GM21515 (cell line): ENCODE measurements at regions not wholly inside any gene's neighbourhood (a gene's known extent, or its start where the extent isn't known, plus 50 kb on each side); places are given as distances from the start of the nearest gene placed in this dataset.

Experiments
- ATAC-seq: cut with Tn5 transposase; IDR thresholded peaks from one replicate; pipeline ENCODE4 v1.9.1; 2021; ENCODE audit not compliant: unreplicated experiment

DNA sequence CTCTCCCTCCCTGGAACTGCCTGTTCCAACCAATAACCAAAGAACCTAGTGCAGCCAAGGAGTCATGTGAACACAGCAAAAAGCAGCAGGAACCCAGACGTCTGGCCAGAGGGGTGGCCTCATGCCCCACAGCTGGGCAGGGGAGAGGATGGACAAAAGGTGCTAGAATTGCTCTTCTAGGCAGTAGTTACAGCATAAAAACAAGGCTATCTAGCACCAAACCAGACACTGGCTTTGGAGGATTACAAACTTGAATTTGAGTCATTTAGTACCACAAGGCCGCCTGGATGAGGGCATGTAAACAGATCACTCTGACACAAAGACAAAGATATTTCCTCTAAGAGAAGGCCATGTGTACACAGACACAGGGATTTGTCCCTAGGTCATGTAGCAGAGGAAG, 423.3 kb upstream of the MAF start:
- no peak for ATAC-seq

DNA sequence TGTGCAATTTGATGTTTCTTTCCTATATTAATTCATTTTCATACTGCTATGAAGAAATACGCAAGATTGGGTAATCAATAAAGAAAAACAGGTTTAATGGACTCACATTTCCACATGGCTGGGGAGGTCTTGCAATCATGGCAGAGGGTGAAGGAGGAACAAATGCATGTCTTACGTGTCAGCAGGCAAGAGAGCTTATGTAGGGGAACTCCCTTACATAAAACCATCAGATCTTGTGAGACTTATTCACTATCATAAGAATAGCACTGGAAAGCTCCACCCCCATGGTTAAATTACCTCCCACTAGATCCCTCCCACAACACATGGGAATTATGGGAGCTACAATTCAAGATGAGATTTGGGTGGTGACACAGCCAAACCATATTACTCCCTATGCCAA, 418.9 kb upstream of the MAF start:
- no peak for ATAC-seq

DNA sequence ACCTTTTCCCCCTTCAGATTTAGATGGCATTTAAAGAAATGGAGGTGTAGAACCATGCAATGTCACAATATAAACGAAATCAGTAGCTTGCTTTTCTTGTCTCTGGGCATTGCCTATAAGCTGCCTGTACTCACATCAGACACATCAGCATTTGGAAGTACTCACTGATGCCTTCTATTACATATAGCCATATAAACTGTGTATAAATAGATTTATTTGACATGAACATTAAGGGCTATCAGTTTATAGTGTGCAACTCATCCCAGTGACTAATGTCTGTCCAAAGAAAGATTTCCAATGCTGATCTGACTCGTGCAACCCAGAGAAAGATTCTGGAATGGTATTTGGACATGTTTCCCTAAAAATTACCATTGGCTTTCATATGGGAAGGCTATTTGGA, 417.9 kb upstream of the MAF start:
- ATAC-seq: no peak

DNA sequence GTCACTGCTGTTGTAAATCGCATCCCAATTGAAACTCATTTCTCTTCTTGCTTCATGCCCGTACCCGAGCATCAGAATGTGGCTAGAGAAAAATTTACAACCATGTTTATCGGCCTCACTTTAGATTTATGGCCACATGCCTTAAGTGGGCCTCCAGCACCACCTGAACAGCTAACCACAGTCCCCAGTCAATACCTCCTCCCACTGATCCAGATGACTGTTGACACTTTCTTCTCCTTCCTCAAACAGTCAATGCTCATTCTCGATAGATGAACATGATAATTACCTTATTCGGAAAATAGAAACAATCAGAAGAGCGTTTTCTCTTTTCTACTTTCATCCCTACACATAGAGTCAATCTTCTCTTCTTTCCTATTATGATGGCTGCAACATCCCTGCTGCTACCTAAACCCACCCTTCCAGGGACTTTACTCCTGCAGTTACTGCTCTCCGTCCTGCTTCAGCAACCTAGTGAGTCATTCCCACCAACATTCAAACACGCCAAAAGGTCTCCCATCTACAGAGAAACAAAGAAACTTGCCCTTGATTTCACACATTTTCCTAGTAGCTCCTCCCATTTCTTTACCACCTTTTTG, 416.3 kb upstream of the MAF start:
- ATAC-seq: no peak

DNA sequence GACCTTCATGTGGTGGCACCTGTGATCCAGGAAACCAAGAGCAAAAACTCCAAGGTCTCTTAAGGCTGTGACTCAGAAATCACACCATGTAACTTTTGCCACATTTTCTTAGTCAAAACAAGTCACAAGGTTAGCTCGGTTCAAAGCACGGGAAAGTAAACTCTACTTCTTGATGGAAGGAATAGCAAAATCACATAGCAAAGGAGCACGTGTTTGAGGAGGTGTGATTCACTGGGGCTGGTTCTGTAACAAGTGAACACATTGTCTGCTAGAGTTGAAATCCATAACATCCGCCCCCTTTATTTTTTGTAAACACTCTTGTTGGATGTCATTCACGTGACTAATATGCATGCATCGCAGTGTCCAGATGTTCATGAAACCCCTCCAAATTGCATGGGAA, 415.0 kb upstream of the MAF start:
- no peak for ATAC-seq

DNA sequence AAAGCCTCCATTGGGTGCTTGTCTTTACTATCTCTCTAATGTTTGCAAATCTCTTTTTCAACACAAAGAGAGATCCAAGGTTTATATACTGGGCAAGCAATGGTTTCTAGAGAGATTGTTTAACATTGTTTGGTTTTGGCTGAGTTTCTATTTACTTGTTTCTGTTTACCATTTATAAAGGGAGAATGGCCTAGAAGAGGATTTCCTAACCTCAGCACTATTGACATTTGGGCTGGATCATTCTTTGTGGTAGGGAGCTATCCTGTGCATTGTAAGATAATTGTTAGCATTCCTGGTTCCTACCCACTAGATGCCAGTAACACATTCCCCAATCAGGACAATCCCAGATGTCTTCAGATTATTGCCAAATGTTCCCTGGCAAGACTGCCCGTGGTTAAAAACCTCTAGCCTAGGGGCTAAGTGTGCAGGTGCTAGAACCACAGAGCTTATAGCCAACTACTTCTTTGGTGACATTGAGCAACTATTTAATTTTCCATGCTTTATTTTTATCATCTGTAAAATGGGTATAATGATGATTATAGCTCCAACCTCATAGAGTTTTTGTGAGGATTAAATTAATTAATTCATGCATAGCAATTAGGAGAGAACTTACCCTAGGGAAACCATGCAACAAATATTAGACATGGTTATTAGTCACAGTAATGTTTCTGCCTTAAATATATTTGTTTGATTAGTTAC, 413.9 kb upstream of the MAF start:
- no peak for ATAC-seq

DNA sequence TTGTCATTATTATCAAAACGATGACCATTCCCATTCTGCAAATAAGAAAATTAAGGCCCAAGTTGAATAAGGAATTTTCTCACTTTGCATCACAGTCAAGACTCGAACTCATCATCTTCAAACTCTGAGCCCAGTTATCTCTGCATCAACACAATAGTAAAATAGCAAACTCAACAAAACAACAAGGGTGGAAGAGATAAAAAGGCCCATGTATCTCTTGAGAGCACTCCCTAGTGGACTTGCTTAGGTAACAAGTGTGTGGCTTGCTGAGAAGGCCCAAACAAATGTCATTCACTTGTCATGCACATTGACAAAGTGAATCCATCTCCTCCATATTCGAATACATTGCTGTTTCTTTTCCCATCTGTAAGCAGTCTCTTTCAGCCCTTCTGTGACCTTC, 412.0 kb upstream of the MAF start:
- no peak for ATAC-seq

DNA sequence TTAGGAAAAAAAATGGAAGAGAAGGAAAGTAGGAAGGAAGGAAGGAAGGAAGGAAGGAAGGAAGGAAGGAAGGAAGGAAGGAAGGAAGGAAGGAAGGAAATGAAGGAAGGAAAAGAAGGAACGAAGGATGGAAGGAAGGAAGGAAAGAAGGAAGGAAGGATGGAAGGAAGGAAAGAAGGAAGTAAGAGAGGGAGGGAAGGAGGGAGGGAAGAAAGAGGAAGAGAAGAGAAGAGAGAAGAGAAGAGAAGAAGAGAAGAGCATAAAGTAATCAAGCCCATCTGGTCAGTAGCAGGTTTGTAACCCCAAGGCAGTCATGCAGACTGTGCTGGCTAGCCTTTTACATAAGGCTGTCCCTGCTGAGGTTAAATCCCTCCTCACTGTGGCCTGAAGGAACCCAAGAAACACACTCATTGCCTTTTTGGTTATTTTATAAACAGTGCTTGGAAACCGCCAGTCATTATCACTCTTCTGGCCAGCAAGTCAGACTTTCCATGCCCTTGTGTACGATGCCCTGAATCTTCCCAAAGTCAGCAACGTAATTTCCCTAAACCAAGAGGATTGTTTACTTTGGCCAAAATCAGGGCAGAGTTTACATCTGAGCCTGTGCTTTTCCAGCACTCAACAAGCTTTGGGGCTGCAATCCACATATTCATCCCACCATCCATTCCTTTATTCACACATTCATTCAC, 409.6 kb upstream of the MAF start:
- ATAC-seq: no peak

DNA sequence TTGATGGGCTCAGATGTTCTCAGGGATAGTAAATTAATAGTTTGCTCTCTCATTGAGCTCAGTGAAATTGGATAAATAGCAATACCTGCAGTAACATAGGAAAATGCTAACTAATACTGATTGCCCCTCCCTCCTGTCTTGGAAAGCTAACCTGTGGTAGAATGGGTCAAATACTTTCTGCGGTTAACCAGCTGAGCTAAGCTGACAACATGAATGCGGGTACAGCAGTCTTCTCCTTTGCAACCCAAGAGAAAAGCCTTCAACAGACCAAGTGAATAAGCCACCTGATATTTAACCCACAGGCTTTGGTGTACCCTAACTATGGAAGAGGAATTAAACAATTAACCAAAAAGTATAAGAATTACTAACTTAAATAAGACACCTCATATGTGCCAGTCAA, 408.3 kb upstream of the MAF start:
- no peak for ATAC-seq

DNA sequence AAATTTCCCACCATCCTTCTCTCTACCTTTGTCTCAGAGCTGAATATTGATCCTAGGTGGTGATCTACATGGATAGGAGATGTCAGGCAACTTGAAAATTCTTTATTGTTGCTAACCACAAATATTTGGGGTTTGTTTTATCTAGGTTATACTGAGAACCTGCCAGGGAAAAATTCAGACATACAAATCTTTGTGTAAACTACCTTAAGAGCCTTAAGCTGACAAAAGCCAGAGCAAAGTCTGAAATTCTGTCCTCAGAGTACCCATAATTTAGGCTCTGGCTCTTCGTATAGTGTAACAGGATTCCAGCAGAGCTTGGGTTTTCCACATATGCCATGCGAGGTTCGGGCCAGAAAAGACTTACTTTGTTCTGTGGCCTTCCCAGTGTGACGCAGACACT, 406.7 kb upstream of the MAF start:
- no peak for ATAC-seq

DNA sequence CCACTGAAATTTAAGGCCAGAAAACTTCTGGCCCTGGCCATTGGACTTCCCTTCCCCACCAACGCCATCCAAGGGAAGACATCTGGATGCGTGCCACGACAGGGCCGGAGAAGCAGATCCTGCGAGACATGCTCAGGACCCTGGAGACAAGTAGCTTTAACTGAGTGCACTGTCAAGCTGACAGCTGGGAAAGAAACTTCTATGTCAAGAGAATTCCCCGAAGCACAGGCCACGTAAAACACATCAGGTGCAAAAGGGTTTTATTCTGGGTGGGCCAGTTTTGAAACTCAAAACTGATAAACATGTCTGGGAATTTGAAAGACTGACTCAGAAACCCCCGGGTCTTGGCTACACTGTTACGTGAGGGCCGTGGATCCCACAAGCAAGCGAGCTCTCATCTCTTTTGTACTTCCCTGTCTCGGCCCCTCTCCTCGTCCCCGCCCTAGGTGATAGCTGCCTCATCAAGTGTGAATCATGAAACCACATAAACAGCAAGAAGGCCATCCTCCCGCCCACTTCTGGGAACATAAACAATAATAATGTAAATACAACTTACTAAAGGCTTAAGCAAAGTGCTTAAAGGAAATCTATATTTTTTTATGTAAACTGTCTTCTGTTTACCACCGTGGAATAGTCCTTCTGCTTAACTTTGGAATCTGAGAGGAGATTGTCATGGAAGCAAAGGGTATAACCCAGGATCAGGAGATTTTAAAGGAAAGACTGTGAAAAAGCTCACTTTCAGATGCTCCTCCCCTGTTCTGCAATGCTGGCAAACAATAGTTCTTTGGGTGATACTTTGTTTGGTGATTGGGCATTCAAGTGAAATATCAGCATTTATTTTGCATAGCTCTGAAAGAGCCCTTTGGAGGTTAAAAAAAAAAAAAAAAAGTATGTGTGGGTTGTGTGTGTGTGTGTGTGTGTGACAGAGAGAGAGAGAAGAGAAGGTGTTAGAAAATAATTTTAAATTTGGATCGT, 406.0 kb upstream of the MAF start:
- no peak for ATAC-seq

DNA sequence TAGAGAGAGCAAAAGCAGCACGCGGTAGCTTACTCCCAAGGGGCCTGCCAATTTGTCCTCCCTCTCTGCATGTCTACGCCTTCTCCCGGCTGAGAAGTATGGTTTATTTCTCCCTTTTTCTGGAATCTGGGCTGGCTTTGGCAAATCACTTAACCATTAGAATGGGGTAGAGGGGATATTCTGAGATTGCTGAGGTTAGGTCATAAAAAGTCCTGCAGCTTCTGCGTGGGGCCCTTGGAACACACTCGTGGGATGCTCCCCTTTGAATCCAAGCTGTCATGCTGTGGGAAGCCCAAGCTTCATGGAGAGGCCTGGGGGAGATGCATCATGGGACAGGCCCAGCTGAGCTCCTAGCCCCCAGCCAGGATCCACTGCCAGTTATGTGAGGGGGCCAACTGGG, 403.6 kb upstream of the MAF start:
- no peak for ATAC-seq

DNA sequence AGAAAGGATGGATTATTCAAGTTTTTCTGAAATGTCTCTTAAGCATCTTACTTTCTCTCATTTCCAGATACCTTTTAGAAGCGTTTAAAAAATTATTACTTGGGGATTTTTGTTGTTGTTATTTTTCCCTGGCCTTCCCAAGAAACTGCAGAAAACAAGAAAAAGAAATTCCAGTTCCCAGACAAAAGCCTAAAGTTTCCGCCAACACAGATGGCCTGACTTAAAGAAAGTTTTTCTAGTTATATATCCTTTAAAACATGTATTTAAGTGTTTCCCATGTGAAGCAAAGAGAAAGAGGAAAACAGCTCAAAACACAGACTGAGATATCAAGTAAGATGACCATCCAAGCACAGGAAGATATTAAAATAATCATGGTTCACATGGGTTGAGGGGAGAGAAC, 401.7 kb upstream of the MAF start:
- ATAC-seq: no peak

DNA sequence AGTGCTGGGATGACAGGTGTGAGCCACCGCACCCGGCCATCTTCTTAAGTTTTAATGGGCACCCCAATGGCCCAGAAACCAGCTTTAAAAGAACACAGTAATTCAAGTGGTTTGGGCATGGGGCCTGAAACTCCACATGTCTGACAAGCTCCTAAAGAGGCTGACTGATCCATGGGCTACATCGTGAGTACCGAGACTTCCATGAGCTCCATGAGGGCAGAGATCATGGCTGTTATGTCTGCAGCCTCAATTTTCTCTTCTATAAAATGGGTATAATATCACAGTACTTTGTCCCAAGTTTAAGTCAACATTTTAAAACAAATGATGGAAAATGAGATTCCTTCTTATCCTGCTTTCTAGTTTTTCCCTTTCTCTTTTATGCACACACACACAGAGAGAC, 397.6 kb upstream of the MAF start:
- ATAC-seq: no peak

DNA sequence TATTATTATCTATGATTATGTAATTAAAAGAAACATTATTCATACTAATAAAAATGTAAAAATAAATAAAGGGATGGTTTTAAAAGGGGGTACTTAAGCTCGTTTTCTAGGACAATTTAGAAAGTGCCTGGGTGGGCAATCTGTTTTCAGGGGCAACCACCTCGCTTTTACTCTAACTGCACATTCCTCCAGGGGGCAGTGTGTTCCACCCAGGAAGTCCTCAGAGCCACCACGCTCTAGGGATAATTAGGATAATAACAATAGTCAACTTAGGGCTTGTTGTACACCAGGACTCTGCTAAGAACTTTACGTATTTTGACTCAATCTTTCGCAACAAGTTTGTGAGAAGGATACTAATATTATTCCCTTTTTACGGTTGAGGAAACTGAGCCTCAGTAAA, 396.7 kb upstream of the MAF start:
- no peak for ATAC-seq

DNA sequence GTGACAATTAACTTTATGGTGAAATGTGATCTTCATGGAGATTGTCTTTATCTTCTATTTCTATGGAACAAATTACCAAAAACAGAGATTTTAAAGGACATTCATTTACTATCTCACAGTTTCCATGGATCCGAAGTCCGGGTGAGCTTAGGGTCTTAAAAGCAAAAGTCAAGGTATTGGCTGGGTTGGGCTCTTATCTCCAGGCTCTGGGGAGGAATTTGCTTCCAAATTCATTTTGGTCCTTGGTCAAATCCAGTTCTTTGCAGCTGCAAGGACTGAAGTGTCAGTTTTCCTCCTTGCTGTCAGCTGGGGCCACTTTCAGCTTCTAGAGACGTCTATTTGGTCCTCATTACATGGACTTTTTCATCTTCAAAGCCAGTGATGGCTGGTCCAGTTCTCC, 395.8 kb upstream of the MAF start:
- ATAC-seq: no peak

DNA sequence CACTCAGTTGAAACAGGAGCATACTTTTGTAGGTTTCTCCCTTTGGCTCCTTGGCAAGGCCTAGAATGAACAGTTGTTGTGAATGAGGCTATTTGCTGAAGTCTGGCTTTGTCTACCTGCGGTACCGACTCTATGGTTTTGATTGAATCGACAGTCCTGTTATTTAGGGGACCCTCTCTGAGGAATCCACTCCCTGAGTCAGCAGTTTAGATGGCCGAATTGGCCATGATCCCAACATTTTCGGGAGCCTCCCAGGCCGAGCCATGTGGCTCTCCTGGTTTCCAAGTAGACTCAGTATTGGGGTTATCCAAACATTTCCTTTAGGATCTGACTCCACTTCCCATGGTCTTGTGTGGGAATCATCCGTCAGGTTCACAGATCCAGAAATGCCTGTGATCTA, 394.8 kb upstream of the MAF start:
- no peak for ATAC-seq

DNA sequence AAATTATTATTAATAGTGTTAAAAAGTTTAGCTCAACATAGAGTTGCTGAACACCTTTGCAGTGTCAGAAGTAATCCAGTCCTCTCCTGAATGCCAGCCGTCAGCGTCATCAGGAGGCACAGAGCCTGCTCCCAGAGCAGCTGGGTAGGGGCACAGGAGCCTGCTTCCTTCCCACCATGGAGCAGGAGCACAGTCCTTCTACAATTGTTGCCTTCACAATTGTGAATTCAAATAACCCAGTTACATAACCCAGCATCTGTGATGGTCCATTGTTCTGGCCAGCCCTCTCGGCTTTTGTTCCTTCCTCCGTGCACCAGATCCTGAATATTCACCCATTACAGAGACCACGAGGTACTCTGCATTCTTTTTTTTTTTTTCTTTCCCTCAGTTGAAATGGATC, 393.9 kb upstream of the MAF start:
- no peak for ATAC-seq

DNA sequence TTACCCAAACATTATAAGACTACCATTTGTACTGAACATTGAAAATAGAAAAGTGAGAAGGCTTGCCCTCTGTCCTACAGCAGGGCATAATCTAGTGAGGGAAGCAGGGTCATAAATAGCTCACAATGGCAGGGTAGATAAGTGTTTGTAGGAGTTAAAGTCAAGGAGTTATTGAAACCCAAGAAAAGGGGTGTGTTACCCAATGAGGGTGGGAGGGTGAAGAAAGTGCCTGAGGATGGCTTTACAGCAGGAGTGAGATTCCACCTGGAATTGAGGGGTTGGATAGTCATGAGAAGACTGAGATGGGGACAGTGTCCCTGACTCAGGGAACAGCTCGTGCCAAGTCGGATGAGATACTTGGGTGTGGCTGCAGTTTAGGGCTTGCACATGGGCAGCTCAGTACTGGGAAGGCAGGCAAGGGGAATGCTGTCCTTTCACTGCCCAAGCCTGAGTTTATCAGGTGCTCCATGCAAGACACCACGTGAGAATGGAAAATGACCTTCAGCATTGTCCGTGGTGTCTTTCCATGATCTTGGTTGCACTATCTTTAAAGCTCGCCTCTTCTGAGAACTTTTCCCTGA, 393.2 kb upstream of the MAF start:
- ATAC-seq: no peak

DNA sequence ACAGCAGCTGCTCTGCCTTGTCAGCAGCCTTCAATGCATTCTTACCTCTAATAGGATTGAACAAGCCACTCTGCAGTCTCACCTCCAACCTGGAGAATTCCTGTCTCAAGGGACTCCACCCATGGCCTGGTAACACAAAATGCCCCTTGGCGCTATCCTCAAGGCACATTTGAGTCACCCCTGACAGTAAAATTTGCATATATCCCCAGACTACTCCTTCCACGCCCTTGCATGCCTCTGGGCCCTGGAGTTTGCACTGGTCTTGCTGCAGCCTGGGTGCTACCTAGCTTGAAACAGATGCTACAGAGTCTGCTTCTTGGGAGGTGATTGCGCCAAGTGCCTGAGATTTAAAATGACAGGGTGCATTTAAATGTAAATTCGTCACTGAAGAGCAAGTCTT, 391.4 kb upstream of the MAF start:
- ATAC-seq: no peak

DNA sequence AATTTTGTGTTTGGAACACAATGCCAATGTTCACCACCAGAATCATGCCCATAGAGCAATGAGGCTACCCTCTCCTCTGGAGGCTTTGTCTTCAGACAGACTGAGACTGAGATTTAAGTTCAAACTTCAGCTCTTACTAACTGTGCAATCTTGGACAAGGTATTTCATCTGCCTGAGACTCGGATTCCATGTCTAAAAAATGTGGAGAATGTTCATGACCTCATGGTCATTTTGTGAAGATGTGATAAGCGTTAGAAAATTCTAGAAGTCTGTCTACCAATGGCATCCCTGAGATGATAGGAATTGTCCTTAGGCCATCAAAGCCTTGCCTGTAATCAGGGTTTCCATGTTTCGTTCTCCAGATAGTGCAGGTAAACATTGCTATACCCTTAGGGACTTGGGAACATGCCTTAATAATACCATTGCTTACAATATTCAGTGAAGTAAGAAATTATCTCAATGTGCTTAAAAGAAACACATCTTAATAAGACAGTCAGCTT, 388.2 kb upstream of the MAF start:
- no peak for ATAC-seq
